HepG2 (cell line): ENCODE measurements at regions not wholly inside any gene's neighbourhood (a gene's known extent, or its start where the extent isn't known, plus 50 kb on each side); places are given as distances from the start of the nearest gene placed in this dataset.

Experiments used
- ATAC-seq: fragments of 200-7000 bp; cut with Tn5 transposase; 3 replicates; pipeline ENCODE4 v1.9.1; 2020; ENCODE audit warnings: mild to moderate bottlenecking, moderate library complexity
- BruUV-seq: library from RNA; stranded (reverse); fragments of 400-500 nt; replicated peaks from 2 replicates; lab custom pipeline; 2021; lab: Mats Ljungman, UMichigan
- CTCF ChIA-PET: fragments of 300-600 bp; formaldehyde crosslinking; extraction: SDS; loops from one replicate; lab custom pipeline; 2021; ENCODE audit warnings: low total read pairs, inconsistent platforms, low intra/inter-chr PET ratio; lab: Yijun Ruan, JAX
- POLR2A ChIA-PET: fragments of 350-600 bp; sonication (Branson Sonifier 250); formaldehyde crosslinking; loops from one replicate; lab custom pipeline; 2020; ENCODE audit warnings: antibody characterized with exemption, inconsistent platforms; lab: Yijun Ruan, JAX
- DNase-seq: peaks from one replicate; pipeline ENCODE4 v3.0.0-alpha.2; 2015; ENCODE audit warnings: low spot score
- FAIRE-seq: peaks from 3 replicates; lab custom pipeline; 2011; peaks lifted over from hg19 to GRCh38; lab: Jason Lieb, UNC
- H2AFZ ChIP-seq: one replicate; pipeline ENCODE4 v1.6.1; 2011; ENCODE audit warnings: low read length, inconsistent platforms
- H3K27ac ChIP-seq: fragments of 300-600 bp; 3 replicates; pipeline ENCODE4 v1.8.0; 2011; ENCODE audit warnings: mixed run types, mild to moderate bottlenecking, mixed read lengths, low read length, inconsistent platforms; ENCODE audit not compliant: insufficient read depth; ENCODE audit errors: extremely low read length
- H3K27me3 ChIP-seq, 2 experiments: fragments of 200-600 bp in 1 of 2; 2 replicates in 1 of 2; 3 replicates in 1 of 2; pipeline versions ENCODE4 v1.6.0 to v1.8.0; 2011; ENCODE audit warnings: low read length in 2 of 2, mild to moderate bottlenecking in 2 of 2, moderate library complexity in 2 of 2, inconsistent platforms in 1 of 2; ENCODE audit not compliant: insufficient read depth in 2 of 2, control insufficient read depth in 1 of 2
- H3K36me3 ChIP-seq, 2 experiments: fragments of 200-600 bp in 1 of 2; replicated peaks in 1 of 2; 2 replicates in 1 of 2; 3 replicates in 1 of 2; pipeline versions ENCODE4 v1.5.1 to v1.8.0; 2011; ENCODE audit warnings: low read length in 2 of 2, inconsistent platforms in 1 of 2; ENCODE audit not compliant: insufficient read depth in 2 of 2, control insufficient read depth in 1 of 2
- H3K4me1 ChIP-seq: 2 replicates; pipeline ENCODE4 v1.5.1; 2012; ENCODE audit warnings: low read length, inconsistent platforms; ENCODE audit not compliant: insufficient read depth
- H3K4me2 ChIP-seq: 2 replicates; pipeline ENCODE4 v1.6.0; 2011; ENCODE audit warnings: low read depth, low read length, inconsistent platforms
- H3K4me3 ChIP-seq, 3 experiments: fragments of 200-600 bp in 1 of 3; sonication (generic), shearing (Covaris generic) in 1 of 3; replicated peaks in 1 of 3; 2 replicates each; pipeline ENCODE4 v1.5.1; 2011 to 2016; ENCODE audit warnings: low read length in 3 of 3, inconsistent platforms in 2 of 3, low read depth in 2 of 3, mild to moderate bottlenecking in 2 of 3, control low read depth in 1 of 3, mixed read lengths in 1 of 3; ENCODE audit not compliant: insufficient read depth in 1 of 3
- H3K79me2 ChIP-seq: one replicate; pipeline ENCODE4 v1.6.1; 2011; ENCODE audit warnings: low read length, inconsistent platforms; ENCODE audit not compliant: insufficient read depth
- H3K9ac ChIP-seq: 2 replicates; pipeline ENCODE4 v1.6.0; 2011; ENCODE audit warnings: mild to moderate bottlenecking, low read depth, low read length, inconsistent platforms; ENCODE audit not compliant: insufficient read depth
- H3K9me3 ChIP-seq: 2 replicates; pipeline ENCODE4 v1.5.1; 2012; ENCODE audit warnings: mild to moderate bottlenecking, low read length
- H4K20me1 ChIP-seq: 2 replicates; pipeline ENCODE4 v1.6.0; 2011; ENCODE audit warnings: inconsistent platforms, mild to moderate bottlenecking, low read length, moderate library complexity; ENCODE audit not compliant: insufficient read depth
- CREB3 ChIP-seq: sonication (generic); formaldehyde crosslinking; IDR thresholded peaks from 2 replicates; pipeline ENCODE4 v1.5.0; 2020; ENCODE audit warnings: missing genetic modification reagents
- HDAC1 ChIP-seq: sonication (generic); formaldehyde crosslinking; IDR thresholded peaks from 2 replicates; pipeline ENCODE4 v1.5.1; 2020; ENCODE audit warnings: mild to moderate bottlenecking, missing genetic modification reagents
- HDAC6 ChIP-seq: fragments of 200-600 bp; sonication (generic); IDR thresholded peaks from 2 replicates; pipeline ENCODE4 v1.7.0; 2017; ENCODE audit warnings: mild to moderate bottlenecking, antibody characterized with exemption, low read length, low read depth
- NFKBIZ ChIP-seq: IDR thresholded peaks from 2 replicates; pipeline ENCODE4 v1.6.1; 2018; ENCODE audit warnings: missing genetic modification reagents, missing compliant biosample characterization
- PHF5A ChIP-seq: IDR thresholded peaks from one replicate; pipeline ENCODE4 v1.6.1; 2018; ENCODE audit warnings: low read depth, missing genetic modification reagents; ENCODE audit not compliant: unreplicated experiment
- RAD51 ChIP-seq: fragments of 450-650 bp; IDR thresholded peaks from 2 replicates; pipeline ENCODE4 v1.6.1; 2016; ENCODE audit warnings: borderline replicate concordance
- SUZ12 ChIP-seq: fragments of 150-350 bp; IDR thresholded peaks from 2 replicates; pipeline ENCODE4 v1.6.1; 2014; ENCODE audit warnings: low read depth, low read length
- TBL1XR1 ChIP-seq: fragments of 150-350 bp; IDR thresholded peaks from 2 replicates; pipeline ENCODE4 v1.6.1; 2014; ENCODE audit warnings: borderline replicate concordance, low read length; ENCODE audit not compliant: partially characterized antibody
- ZBTB49 ChIP-seq: sonication (generic); formaldehyde crosslinking; IDR thresholded peaks from 2 replicates; pipeline ENCODE4 v1.4.0; 2020; ENCODE audit warnings: missing genetic modification reagents, borderline replicate concordance
- ZEB1 ChIP-seq: IDR thresholded peaks from 2 replicates; pipeline ENCODE4 v1.6.1; 2012; ENCODE audit warnings: mild to moderate bottlenecking, low read depth, inconsistent platforms; ENCODE audit not compliant: insufficient replicate concordance
- WGBS: methylation state at CpG from one replicate; pipeline ENCODE4 v1.1.6; 2017; ENCODE audit warnings: low lambda C conversion rate; 5-methylcytosine and 5-hydroxymethylcytosine counted together
- in situ Hi-C: cut with HindIII; loops from 2 replicates; pipeline ENCODE4 v1.10.0; 2017; ENCODE audit warnings: low pct_unique_long_range_greater_than_20kb; ENCODE audit not compliant: extremely low pct_ligation_motif_present
- intact Hi-C: fragments of 100-400 bp; cut with micrococcal nuclease; formaldehyde crosslinking; loops from one replicate; pipeline ENCODE4 v1.10.0; 2022; ENCODE audit not compliant: unreplicated experiment
- TF ChIP-seq, protein P1 (sequence below): sonication (generic); formaldehyde crosslinking; IDR thresholded peaks from 2 replicates; pipeline ENCODE4 v1.8.1; 2023; ENCODE audit warnings: missing genetic modification reagents, mild to moderate bottlenecking, borderline replicate concordance

DNA sequence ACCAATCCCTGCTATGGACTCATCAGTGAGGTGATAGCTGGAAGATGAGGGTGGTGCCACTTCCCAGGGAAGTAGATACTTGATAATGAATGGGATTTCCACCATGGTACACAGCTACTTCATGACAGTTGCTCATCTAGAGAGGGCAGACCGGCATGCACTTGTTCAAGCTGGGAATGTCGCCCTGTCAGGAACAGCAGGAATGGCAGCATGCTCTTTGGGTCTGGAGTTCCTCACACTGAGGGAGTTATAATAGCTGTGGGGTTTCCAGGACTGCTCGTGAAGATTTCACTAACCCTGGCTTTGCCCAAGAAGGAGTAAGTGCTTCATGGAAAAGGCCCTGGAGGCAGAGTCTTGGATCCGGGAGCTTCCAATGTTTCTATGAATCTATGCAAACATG is 129.2 kb downstream of the PSMG1 start:
- no peak overlapping the region for H3K4me3 ChIP-seq
- ChIA-PET CTCF (no interaction called here), POLR2A (no interaction called here)
- no peak overlapping the region for H2AFZ ChIP-seq
- no peaks in the 10 kb centered on the region for H3K36me3 ChIP-seq
- BruUV-seq, result no TSS peak
- H4K20me1 ChIP-seq, result no peaks in the 10 kb centered on the region
- no peaks in the 10 kb centered on the region for H3K27me3 ChIP-seq
- TF ChIP-seq, protein P1, sequence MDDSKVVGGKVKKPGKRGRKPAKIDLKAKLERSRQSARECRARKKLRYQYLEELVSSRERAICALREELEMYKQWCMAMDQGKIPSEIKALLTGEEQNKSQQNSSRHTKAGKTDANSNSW, result no peak
- TF ChIP-seq TBL1XR1, result no peak
- no peak for TF ChIP-seq NFKBIZ (CRISPR knock-in tag)
- TF ChIP-seq HDAC6, result no peak
- no peak for TF ChIP-seq HDAC1 (CRISPR knock-in tag)
- TF ChIP-seq RAD51, result no peak
- TF ChIP-seq ZEB1, result no peak
- no peak for TF ChIP-seq ZBTB49 (CRISPR knock-in tag)
- no peak for TF ChIP-seq CREB3 (CRISPR knock-in tag)
- TF ChIP-seq SUZ12, result no peak
- no peak for TF ChIP-seq PHF5A (CRISPR knock-in tag)
- intact Hi-C loops (no loop called here), in situ Hi-C loops (no loop called here)
- H3K4me1 ChIP-seq, result peaks cover 12% of the 10 kb centered on the region
- H3K9ac ChIP-seq, result no peak overlapping the region
- no peaks in the 10 kb centered on the region for H3K79me2 ChIP-seq
- DNase-seq, result no peak
- FAIRE-seq, result no peak
- H3K9me3 ChIP-seq, result no peaks in the 10 kb centered on the region
- 76% methylated on average over 4 of the region's 4 CpGs for WGBS
- H3K27ac ChIP-seq, result no peak overlapping the region
- no peak overlapping the region for H3K4me2 ChIP-seq
- no peak for ATAC-seq
